ENCODE measurements at regions not wholly inside any gene's neighbourhood (a gene's known extent, or its start where the extent isn't known, plus 50 kb on each side); places are given as distances from the start of the nearest gene placed in this dataset.

- TF ChIP-seq, protein P1, sequence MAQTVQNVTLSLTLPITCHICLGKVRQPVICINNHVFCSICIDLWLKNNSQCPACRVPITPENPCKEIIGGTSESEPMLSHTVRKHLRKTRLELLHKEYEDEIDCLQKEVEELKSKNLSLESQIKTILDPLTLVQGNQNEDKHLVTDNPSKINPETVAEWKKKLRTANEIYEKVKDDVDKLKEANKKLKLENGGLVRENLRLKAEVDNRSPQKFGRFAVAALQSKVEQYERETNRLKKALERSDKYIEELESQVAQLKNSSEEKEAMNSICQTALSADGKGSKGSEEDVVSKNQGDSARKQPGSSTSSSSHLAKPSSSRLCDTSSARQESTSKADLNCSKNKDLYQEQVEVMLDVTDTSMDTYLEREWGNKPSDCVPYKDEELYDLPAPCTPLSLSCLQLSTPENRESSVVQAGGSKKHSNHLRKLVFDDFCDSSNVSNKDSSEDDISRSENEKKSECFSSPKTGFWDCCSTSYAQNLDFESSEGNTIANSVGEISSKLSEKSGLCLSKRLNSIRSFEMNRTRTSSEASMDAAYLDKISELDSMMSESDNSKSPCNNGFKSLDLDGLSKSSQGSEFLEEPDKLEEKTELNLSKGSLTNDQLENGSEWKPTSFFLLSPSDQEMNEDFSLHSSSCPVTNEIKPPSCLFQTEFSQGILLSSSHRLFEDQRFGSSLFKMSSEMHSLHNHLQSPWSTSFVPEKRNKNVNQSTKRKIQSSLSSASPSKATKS (CRISPR knock-in tag; IDR thresholded peaks at IDR 0.05): no peak
Measured at GRCh38 chrX:20989361-20989760, 384.9 kb upstream of the CNKSR2 start (continued).

DNA sequence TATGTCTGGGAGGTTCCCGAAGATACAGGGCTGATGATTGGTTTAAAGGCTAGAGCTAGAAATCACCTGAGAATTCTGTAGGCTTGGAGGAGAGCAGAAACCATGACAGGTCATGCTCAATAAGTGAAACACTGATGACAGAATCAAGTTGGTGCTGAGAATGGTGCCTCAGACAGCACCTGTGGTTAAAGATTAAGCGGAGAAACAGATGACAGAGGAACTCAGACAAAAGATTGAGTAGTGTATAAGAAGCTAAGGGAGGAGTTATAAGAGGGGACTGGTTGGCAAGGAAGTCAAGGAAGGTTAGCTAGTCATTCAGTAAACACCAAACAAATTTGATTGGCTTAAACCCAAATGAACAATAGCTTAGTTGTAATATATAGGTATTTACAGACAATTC is 385.4 kb upstream of the CNKSR2 start:
- no peak for DNase-seq (ENCODE audit: extremely low read depth in 1 of 4, low spot score in 3 of 4)

More for the DNA sequence above, 385.4 kb upstream of the CNKSR2 start:
- no peaks in the 10 kb centered on the region for H3K9me1 ChIP-seq (ENCODE audit: control insufficient read depth, insufficient read depth, low read length)
- in situ Hi-C loops (cut with MboI) (no loop called here), intact Hi-C loops (cut with micrococcal nuclease) (no loop called here)
- ChIA-PET CTCF (ENCODE audit: low intra/inter-chr PET ratio) (no interaction called here), POLR2A (no interaction called here)
- H3K9me3 ChIP-seq (replicated peaks; ENCODE audit: control insufficient read depth, insufficient read depth, low read depth, low read length): no peaks in the 10 kb centered on the region
- no peaks in the 10 kb centered on the region for H3K27me3 ChIP-seq (ENCODE audit: control insufficient read depth in 2 of 2, insufficient read depth in 2 of 2, low read length in 2 of 2)
- no TSS peak for BruUV-seq (replicated peaks)
- no peaks in the 10 kb centered on the region for H3K4me1 ChIP-seq (replicated peaks in 1 of 2; ENCODE audit: control insufficient read depth in 2 of 2, insufficient read depth in 2 of 2, low read length in 2 of 2)
- H3K79me2 ChIP-seq (ENCODE audit: control insufficient read depth, insufficient read depth, low read length): no peaks in the 10 kb centered on the region
- TF ChIP-seq, protein P2, sequence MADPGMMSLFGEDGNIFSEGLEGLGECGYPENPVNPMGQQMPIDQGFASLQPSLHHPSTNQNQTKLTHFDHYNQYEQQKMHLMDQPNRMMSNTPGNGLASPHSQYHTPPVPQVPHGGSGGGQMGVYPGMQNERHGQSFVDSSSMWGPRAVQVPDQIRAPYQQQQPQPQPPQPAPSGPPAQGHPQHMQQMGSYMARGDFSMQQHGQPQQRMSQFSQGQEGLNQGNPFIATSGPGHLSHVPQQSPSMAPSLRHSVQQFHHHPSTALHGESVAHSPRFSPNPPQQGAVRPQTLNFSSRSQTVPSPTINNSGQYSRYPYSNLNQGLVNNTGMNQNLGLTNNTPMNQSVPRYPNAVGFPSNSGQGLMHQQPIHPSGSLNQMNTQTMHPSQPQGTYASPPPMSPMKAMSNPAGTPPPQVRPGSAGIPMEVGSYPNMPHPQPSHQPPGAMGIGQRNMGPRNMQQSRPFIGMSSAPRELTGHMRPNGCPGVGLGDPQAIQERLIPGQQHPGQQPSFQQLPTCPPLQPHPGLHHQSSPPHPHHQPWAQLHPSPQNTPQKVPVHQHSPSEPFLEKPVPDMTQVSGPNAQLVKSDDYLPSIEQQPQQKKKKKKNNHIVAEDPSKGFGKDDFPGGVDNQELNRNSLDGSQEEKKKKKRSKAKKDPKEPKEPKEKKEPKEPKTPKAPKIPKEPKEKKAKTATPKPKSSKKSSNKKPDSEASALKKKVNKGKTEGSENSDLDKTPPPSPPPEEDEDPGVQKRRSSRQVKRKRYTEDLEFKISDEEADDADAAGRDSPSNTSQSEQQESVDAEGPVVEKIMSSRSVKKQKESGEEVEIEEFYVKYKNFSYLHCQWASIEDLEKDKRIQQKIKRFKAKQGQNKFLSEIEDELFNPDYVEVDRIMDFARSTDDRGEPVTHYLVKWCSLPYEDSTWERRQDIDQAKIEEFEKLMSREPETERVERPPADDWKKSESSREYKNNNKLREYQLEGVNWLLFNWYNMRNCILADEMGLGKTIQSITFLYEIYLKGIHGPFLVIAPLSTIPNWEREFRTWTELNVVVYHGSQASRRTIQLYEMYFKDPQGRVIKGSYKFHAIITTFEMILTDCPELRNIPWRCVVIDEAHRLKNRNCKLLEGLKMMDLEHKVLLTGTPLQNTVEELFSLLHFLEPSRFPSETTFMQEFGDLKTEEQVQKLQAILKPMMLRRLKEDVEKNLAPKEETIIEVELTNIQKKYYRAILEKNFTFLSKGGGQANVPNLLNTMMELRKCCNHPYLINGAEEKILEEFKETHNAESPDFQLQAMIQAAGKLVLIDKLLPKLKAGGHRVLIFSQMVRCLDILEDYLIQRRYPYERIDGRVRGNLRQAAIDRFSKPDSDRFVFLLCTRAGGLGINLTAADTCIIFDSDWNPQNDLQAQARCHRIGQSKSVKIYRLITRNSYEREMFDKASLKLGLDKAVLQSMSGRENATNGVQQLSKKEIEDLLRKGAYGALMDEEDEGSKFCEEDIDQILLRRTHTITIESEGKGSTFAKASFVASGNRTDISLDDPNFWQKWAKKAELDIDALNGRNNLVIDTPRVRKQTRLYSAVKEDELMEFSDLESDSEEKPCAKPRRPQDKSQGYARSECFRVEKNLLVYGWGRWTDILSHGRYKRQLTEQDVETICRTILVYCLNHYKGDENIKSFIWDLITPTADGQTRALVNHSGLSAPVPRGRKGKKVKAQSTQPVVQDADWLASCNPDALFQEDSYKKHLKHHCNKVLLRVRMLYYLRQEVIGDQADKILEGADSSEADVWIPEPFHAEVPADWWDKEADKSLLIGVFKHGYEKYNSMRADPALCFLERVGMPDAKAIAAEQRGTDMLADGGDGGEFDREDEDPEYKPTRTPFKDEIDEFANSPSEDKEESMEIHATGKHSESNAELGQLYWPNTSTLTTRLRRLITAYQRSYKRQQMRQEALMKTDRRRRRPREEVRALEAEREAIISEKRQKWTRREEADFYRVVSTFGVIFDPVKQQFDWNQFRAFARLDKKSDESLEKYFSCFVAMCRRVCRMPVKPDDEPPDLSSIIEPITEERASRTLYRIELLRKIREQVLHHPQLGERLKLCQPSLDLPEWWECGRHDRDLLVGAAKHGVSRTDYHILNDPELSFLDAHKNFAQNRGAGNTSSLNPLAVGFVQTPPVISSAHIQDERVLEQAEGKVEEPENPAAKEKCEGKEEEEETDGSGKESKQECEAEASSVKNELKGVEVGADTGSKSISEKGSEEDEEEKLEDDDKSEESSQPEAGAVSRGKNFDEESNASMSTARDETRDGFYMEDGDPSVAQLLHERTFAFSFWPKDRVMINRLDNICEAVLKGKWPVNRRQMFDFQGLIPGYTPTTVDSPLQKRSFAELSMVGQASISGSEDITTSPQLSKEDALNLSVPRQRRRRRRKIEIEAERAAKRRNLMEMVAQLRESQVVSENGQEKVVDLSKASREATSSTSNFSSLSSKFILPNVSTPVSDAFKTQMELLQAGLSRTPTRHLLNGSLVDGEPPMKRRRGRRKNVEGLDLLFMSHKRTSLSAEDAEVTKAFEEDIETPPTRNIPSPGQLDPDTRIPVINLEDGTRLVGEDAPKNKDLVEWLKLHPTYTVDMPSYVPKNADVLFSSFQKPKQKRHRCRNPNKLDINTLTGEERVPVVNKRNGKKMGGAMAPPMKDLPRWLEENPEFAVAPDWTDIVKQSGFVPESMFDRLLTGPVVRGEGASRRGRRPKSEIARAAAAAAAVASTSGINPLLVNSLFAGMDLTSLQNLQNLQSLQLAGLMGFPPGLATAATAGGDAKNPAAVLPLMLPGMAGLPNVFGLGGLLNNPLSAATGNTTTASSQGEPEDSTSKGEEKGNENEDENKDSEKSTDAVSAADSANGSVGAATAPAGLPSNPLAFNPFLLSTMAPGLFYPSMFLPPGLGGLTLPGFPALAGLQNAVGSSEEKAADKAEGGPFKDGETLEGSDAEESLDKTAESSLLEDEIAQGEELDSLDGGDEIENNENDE (IDR thresholded peaks at IDR 0.05; ENCODE audit: low read depth, low read length): no peak
- TF ChIP-seq BACH1 (tag; IDR thresholded peaks at IDR 0.05): no peak
- TF ChIP-seq PML (IDR thresholded peaks at IDR 0.05; ENCODE audit: low read length): no peak
- no peak for TF ChIP-seq ZNF785 (CRISPR knock-in tag; IDR thresholded peaks at IDR 0.05)
- TF ChIP-seq ZNF655 (CRISPR knock-in tag; IDR thresholded peaks at IDR 0.05): no peak
- FAIRE-seq (no peak), ATAC-seq (no peak)
- H2AFZ ChIP-seq (ENCODE audit: low read depth, low read length): no peak overlapping the region
- no peaks in the 10 kb centered on the region for H3K36me3 ChIP-seq (ENCODE audit: control insufficient read depth, insufficient read depth, low read length)
- no peaks in the 10 kb centered on the region for H4K20me1 ChIP-seq (replicated peaks; ENCODE audit: control insufficient read depth, insufficient read depth, low read length)
- no peak overlapping the region for H3K4me2 ChIP-seq (ENCODE audit: insufficient read depth, low read length)
- 0% methylated on average over 2 of the region's 2 CpGs for WGBS (ENCODE audit: insufficient coverage, low coverage, missing lambda C conversion rate)
- H3K27ac ChIP-seq (ENCODE audit: extremely low read depth, low read depth, low read length): no peak overlapping the region
- no peak overlapping the region for H3K9ac ChIP-seq (ENCODE audit: insufficient read depth in 1 of 2, low read depth in 2 of 2, low read length in 2 of 2)
- H3K4me3 ChIP-seq: no peak overlapping the region

Data from K562 (cell line).